ENCODE measurements at regions not wholly inside any gene's neighbourhood (a gene's known extent, or its start where the extent isn't known, plus 50 kb on each side); places are given as distances from the start of the nearest gene placed in this dataset.
"Not testable (repeated sequence)": the region's sequence is repeated elsewhere in the genome, so short reads cannot be mapped to it uniquely, and the experiment has no call there.

DNA sequence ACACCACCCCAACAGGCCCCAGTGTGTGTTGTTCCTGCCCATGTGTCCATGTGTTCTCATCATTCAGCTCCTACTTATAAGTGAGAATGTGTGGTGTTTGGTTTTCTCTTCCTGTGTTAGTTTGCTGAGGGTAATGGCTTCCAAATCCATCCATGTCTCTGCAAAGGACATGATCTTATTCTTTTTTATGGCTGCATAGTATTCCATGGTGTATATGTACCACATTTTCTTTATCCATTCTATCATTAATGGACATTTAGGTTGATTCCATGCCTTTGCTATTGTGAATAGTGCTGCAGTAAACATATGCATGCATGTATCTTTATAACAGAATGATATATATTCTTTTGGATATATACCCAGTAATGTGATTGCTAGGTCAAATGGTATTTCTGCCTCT is 222.9 kb upstream of the ELL2 start:
- not testable (repeated sequence) for TF ChIP-seq EP300 (IDR thresholded peaks at IDR 0.05; ENCODE audit: low read depth)
- TF ChIP-seq, protein P1, sequence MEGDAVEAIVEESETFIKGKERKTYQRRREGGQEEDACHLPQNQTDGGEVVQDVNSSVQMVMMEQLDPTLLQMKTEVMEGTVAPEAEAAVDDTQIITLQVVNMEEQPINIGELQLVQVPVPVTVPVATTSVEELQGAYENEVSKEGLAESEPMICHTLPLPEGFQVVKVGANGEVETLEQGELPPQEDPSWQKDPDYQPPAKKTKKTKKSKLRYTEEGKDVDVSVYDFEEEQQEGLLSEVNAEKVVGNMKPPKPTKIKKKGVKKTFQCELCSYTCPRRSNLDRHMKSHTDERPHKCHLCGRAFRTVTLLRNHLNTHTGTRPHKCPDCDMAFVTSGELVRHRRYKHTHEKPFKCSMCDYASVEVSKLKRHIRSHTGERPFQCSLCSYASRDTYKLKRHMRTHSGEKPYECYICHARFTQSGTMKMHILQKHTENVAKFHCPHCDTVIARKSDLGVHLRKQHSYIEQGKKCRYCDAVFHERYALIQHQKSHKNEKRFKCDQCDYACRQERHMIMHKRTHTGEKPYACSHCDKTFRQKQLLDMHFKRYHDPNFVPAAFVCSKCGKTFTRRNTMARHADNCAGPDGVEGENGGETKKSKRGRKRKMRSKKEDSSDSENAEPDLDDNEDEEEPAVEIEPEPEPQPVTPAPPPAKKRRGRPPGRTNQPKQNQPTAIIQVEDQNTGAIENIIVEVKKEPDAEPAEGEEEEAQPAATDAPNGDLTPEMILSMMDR (IDR thresholded peaks at IDR 0.05) = not testable (repeated sequence)
